ENCODE measurements at regions not wholly inside any gene's neighbourhood (a gene's known extent, or its start where the extent isn't known, plus 50 kb on each side); places are given as distances from the start of the nearest gene placed in this dataset.

DNA sequence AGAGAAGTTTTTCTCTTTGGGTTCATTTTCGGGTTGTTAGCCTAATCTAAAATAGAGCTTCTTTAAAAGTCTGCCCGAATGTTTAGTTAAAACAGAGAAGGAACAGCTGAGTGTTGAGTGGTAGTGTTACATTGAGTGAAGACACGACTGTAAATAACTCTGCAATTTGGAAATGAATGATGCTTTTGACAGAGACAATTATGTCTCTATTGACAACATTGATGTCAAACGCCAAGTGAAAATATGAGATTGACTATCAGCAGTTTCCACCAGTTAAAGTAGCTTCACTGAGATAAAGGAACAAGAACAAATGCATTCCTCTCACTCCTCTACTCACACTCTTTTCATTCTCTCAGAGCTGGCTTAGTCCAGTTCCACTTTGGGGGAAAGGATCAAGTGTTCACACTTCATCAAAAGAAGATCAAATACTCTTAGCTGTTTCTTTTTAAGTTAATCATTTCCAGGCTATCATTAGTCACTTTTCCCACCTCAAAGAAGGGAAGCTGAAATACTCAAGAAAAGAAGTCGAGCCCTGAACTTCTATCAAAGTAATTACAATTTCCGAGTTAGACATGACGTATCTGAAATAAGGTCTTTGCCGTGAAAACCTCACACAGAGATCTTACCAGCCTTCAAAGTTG lies 399.1 kb upstream of the DPH6 start:
- Histone ChIP-seq H3K27me3 (no peaks in the 10 kb centered on the region), H3K27ac (no peak overlapping the region), H3K4me3 (no peak overlapping the region), H3K4me1 (no peaks in the 10 kb centered on the region), H3K36me3 (no peaks in the 10 kb centered on the region), H3K9me3 (no peaks in the 10 kb centered on the region)
- TF ChIP-seq EP300 (IDR thresholded peaks at IDR 0.05) (no peak), POLR2AphosphoS5 (IDR thresholded peaks at IDR 0.05) (no peak), POLR2A (IDR thresholded peaks at IDR 0.05) (no peak)
- TF ChIP-seq, protein P1, sequence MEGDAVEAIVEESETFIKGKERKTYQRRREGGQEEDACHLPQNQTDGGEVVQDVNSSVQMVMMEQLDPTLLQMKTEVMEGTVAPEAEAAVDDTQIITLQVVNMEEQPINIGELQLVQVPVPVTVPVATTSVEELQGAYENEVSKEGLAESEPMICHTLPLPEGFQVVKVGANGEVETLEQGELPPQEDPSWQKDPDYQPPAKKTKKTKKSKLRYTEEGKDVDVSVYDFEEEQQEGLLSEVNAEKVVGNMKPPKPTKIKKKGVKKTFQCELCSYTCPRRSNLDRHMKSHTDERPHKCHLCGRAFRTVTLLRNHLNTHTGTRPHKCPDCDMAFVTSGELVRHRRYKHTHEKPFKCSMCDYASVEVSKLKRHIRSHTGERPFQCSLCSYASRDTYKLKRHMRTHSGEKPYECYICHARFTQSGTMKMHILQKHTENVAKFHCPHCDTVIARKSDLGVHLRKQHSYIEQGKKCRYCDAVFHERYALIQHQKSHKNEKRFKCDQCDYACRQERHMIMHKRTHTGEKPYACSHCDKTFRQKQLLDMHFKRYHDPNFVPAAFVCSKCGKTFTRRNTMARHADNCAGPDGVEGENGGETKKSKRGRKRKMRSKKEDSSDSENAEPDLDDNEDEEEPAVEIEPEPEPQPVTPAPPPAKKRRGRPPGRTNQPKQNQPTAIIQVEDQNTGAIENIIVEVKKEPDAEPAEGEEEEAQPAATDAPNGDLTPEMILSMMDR (IDR thresholded peaks at IDR 0.05): no peak
- no peak for DNase-seq
- intact Hi-C loops (cut with DNase I; ENCODE audit: low total_unique reads): no loop called here
- WGBS, 5 donors: 41 to 59% (median 50%) methylated on average over 8 of the region's 8 CpGs

DNA sequence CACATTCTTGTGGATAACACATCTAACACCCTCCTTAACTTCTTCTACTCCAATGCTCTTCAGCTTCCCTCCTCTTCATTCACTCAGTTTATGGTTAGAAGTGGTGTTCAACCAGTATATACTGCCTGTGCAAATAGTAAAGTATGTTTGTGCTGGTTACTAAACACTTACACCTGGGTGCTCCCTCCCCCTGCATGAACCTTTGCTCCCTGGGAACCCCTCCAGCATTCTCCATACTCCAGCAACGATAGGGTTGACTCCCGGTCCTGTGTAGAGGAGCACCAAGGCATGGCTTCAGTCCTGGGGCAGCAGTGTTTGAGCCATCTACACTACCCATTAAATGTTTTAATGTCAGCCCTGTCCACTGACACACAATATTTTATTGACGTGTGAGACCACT lies 407.5 kb upstream of the DPH6 start:
- 64 to 86% (median 75%) methylated on average over 3 of the region's 3 CpGs for WGBS, 5 donors

DNA sequence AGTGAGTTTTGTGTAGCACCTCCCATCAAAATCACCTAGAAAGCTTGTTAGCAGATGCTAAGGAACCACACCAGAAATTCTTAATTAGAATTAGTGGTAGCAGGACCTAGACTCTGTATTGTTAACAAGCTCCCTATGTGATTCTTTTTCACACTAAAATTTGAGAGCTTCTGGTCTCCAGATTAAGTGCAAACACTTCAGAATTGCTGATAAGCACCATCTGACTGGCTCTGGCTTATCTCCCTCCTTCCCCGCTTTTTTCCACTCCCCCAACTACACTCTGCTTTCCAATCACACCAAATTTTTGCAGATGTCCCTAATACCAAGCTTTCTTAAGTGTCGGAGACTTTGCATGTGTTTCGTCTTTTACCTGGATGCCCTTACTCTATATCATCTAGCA lies 410.1 kb upstream of the DPH6 start:
- Histone ChIP-seq H3K4me3 (no peak overlapping the region), H3K4me1 (no peaks in the 10 kb centered on the region), H3K9me3 (no peaks in the 10 kb centered on the region), H3K27ac (no peak overlapping the region), H3K36me3 (no peaks in the 10 kb centered on the region), H3K27me3 (no peaks in the 10 kb centered on the region)
- intact Hi-C loops (cut with DNase I; ENCODE audit: low total_unique reads): no loop called here
- TF ChIP-seq POLR2A (IDR thresholded peaks at IDR 0.05): no peak
- TF ChIP-seq POLR2AphosphoS5 (IDR thresholded peaks at IDR 0.05): no peak
- TF ChIP-seq, protein P1 (IDR thresholded peaks at IDR 0.05): no peak
- TF ChIP-seq EP300 (IDR thresholded peaks at IDR 0.05): no peak
- DNase-seq: no peak
- 41 to 53% (median 44%) methylated on average over 3 of the region's 3 CpGs for WGBS, 5 donors

More for the DNA sequence above, 407.5 kb upstream of the DPH6 start:
- no peak overlapping the region for H3K27ac ChIP-seq
- TF ChIP-seq EP300 (IDR thresholded peaks at IDR 0.05) (no peak), POLR2A (IDR thresholded peaks at IDR 0.05) (no peak), POLR2AphosphoS5 (IDR thresholded peaks at IDR 0.05) (no peak)
- TF ChIP-seq, protein P1 (IDR thresholded peaks at IDR 0.05): no peak
- no peak overlapping the region for H3K4me3 ChIP-seq
- no peaks in the 10 kb centered on the region for H3K9me3 ChIP-seq
- no peaks in the 10 kb centered on the region for H3K27me3 ChIP-seq
- H3K4me1 ChIP-seq: no peaks in the 10 kb centered on the region
- H3K36me3 ChIP-seq: no peaks in the 10 kb centered on the region
- intact Hi-C loops (cut with DNase I; ENCODE audit: low total_unique reads): no loop called here
- DNase-seq: no peak

DNA sequence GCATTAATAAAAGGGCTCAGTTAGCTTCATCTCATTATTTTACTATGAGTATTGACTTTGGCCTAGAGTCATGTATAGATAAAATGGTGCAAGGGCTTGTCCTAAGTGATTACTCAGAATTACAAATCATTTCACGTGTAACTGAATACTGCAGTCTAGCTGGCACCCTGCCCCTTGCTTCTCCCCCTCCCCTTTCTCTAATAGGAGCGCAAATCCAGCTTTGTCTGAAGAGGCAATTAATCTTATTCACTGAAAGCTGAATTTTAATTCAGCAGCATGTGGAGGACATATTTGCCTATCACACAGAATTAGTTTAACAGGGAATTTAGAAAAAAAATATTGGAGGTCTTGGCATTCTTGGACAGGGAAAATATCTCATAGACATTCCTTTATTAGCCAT lies 412.1 kb upstream of the DPH6 start:
- Histone ChIP-seq H3K27ac (no peak overlapping the region), H3K9me3 (no peaks in the 10 kb centered on the region), H3K27me3 (no peaks in the 10 kb centered on the region), H3K4me3 (no peak overlapping the region), H3K36me3 (no peaks in the 10 kb centered on the region), H3K4me1 (no peaks in the 10 kb centered on the region)
- TF ChIP-seq POLR2A (IDR thresholded peaks at IDR 0.05) (no peak), EP300 (IDR thresholded peaks at IDR 0.05) (no peak), POLR2AphosphoS5 (IDR thresholded peaks at IDR 0.05) (no peak)
- TF ChIP-seq, protein P1 (IDR thresholded peaks at IDR 0.05): no peak
- DNase-seq: peak in 1 of 2 donors; percentile 49
- intact Hi-C loops (cut with DNase I; ENCODE audit: low total_unique reads): no loop called here
- 29 to 53% (median 47%) methylated on average over 2 of the region's 2 CpGs for WGBS, 5 donors
